Loucy (cell line): ENCODE measurements at regions not wholly inside any gene's neighbourhood (a gene's known extent, or its start where the extent isn't known, plus 50 kb on each side); places are given as distances from the start of the nearest gene placed in this dataset.

Source experiments
- H2AFZ ChIP-seq: fragments of 200-600 bp; sonication (generic); 2 replicates; pipeline ENCODE4 v1.6.0; 2016; ENCODE audit warnings: antibody characterized with exemption, mild to moderate bottlenecking, low read length, moderate library complexity
- H3F3A ChIP-seq: fragments of 200-600 bp; 2 replicates; pipeline ENCODE4 v1.6.0; 2016; ENCODE audit warnings: antibody characterized with exemption, low read depth, mild to moderate bottlenecking
- H3K27me3 ChIP-seq: fragments of 200-600 bp; sonication (generic); 2 replicates; pipeline ENCODE4 v1.6.1; 2014; ENCODE audit warnings: low read length, mild to moderate bottlenecking; ENCODE audit not compliant: insufficient read depth, poor library complexity, severe bottlenecking
- H3K36me3 ChIP-seq: fragments of 200-600 bp; sonication (generic); 2 replicates; pipeline ENCODE4 v1.6.1; 2016; ENCODE audit warnings: low read length; ENCODE audit not compliant: insufficient read depth
- H3K4me1 ChIP-seq: fragments of 200-600 bp; sonication (generic); 2 replicates; pipeline ENCODE4 v1.5.1; 2014; ENCODE audit warnings: low read length, mild to moderate bottlenecking; ENCODE audit not compliant: insufficient read depth, poor library complexity, severe bottlenecking
- H3K4me2 ChIP-seq: fragments of 200-600 bp; sonication (generic); 2 replicates; pipeline ENCODE4 v1.6.0; 2014; ENCODE audit warnings: antibody characterized with exemption, low read length, low read depth, mild to moderate bottlenecking; ENCODE audit not compliant: poor library complexity, severe bottlenecking
- H3K4me3 ChIP-seq: fragments of 200-600 bp; sonication (generic); 2 replicates; pipeline ENCODE4 v1.5.1; 2014; ENCODE audit warnings: low read length, mild to moderate bottlenecking, mixed read lengths; ENCODE audit not compliant: poor library complexity, severe bottlenecking
- H3K79me2 ChIP-seq: fragments of 200-600 bp; sonication (generic); 2 replicates; pipeline ENCODE4 v1.6.1; 2014; ENCODE audit warnings: low read length; ENCODE audit not compliant: insufficient read depth
- H3K9ac ChIP-seq: fragments of 200-600 bp; sonication (generic); 2 replicates; pipeline ENCODE4 v1.6.0; 2014; ENCODE audit warnings: mild to moderate bottlenecking, low read depth, low read length, moderate library complexity; ENCODE audit not compliant: poor library complexity, severe bottlenecking
- H3K9me2 ChIP-seq: fragments of 200-600 bp; sonication (generic); replicated peaks from 2 replicates; pipeline ENCODE4 v1.6.1; 2016; ENCODE audit warnings: low read depth, low read length, mixed read lengths
- H3K9me3 ChIP-seq: fragments of 200-600 bp; sonication (generic); 2 replicates; pipeline ENCODE4 v1.6.1; 2014; ENCODE audit warnings: mild to moderate bottlenecking, antibody characterized with exemption, low read length, low read depth; ENCODE audit not compliant: insufficient read depth
- H4K20me1 ChIP-seq: fragments of 200-600 bp; sonication (generic); 2 replicates; pipeline ENCODE4 v1.6.0; 2014; ENCODE audit warnings: antibody characterized with exemption, low read length, mild to moderate bottlenecking; ENCODE audit not compliant: insufficient read depth, poor library complexity, severe bottlenecking
- EZH2phosphoT487 ChIP-seq: fragments of 200-600 bp; IDR thresholded peaks from 2 replicates; pipeline ENCODE4 v1.6.1; 2018; ENCODE audit warnings: antibody characterized with exemption, mild to moderate bottlenecking, moderate library complexity, borderline replicate concordance
- TF ChIP-seq, protein P1 (sequence below): fragments of 200-600 bp; sonication (generic); conservative IDR thresholded peaks from 2 replicates; pipeline ENCODE4 v1.5.1; 2014; ENCODE audit warnings: mild to moderate bottlenecking, antibody characterized with exemption, low read length

- H3K9me2 ChIP-seq = no peaks in the 10 kb centered on the region
- H3F3A ChIP-seq = no peaks in the 10 kb centered on the region
- no peak overlapping the region for H3K4me3 ChIP-seq
- no peaks in the 10 kb centered on the region for H3K27me3 ChIP-seq
- H3K9me3 ChIP-seq = 0 out of 2 replicates have a peak, but pooled peaks cover 4% of the 10 kb centered on the region
- H3K79me2 ChIP-seq = no peaks in the 10 kb centered on the region
- H3K4me2 ChIP-seq = no peak overlapping the region
- peaks cover 8% of the 10 kb centered on the region for H3K4me1 ChIP-seq
- no peaks in the 10 kb centered on the region for H4K20me1 ChIP-seq
- no peak overlapping the region for H2AFZ ChIP-seq
- TF ChIP-seq, protein P1, sequence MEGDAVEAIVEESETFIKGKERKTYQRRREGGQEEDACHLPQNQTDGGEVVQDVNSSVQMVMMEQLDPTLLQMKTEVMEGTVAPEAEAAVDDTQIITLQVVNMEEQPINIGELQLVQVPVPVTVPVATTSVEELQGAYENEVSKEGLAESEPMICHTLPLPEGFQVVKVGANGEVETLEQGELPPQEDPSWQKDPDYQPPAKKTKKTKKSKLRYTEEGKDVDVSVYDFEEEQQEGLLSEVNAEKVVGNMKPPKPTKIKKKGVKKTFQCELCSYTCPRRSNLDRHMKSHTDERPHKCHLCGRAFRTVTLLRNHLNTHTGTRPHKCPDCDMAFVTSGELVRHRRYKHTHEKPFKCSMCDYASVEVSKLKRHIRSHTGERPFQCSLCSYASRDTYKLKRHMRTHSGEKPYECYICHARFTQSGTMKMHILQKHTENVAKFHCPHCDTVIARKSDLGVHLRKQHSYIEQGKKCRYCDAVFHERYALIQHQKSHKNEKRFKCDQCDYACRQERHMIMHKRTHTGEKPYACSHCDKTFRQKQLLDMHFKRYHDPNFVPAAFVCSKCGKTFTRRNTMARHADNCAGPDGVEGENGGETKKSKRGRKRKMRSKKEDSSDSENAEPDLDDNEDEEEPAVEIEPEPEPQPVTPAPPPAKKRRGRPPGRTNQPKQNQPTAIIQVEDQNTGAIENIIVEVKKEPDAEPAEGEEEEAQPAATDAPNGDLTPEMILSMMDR = no peak
- TF ChIP-seq EZH2phosphoT487 = no peak
- H3K36me3 ChIP-seq = no peaks in the 10 kb centered on the region
- no peak overlapping the region for H3K9ac ChIP-seq
Measured at GRCh38 chr2:189265696-189266320, 86.2 kb upstream of the COL5A2 start.

DNA sequence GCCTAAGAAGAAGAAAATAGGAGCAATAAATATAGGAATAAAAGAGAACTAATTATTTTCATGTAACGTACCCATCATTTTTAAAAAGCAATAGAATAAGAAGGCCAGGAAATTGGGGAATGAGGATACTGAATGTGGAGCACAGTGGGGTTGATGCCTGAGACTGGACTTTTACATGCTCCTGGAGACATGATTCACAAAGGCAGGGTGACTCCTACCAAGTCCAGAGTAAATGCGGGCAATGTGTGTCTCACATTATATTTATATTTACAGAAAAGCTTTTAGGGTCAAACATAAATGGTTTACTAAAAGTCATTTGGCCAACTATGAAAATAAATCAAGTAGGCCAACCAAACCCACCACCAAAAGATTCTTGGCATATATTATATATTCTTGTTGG lies 87.9 kb upstream of the COL5A2 start:
- H3F3A ChIP-seq = no peaks in the 10 kb centered on the region
- H3K4me2 ChIP-seq = no peak overlapping the region
- no peaks in the 10 kb centered on the region for H3K27me3 ChIP-seq
- no peak overlapping the region for H3K9ac ChIP-seq
- H3K9me3 ChIP-seq = 0 out of 2 replicates have a peak, but pooled peaks cover 4% of the 10 kb centered on the region
- H4K20me1 ChIP-seq = no peaks in the 10 kb centered on the region
- H3K4me1 ChIP-seq = no peaks in the 10 kb centered on the region
- no peak overlapping the region for H2AFZ ChIP-seq
- no peaks in the 10 kb centered on the region for H3K36me3 ChIP-seq
- no peaks in the 10 kb centered on the region for H3K9me2 ChIP-seq
- TF ChIP-seq, protein P1 = no peak
- no peak for TF ChIP-seq EZH2phosphoT487
- no peak overlapping the region for H3K4me3 ChIP-seq
- no peaks in the 10 kb centered on the region for H3K79me2 ChIP-seq

DNA sequence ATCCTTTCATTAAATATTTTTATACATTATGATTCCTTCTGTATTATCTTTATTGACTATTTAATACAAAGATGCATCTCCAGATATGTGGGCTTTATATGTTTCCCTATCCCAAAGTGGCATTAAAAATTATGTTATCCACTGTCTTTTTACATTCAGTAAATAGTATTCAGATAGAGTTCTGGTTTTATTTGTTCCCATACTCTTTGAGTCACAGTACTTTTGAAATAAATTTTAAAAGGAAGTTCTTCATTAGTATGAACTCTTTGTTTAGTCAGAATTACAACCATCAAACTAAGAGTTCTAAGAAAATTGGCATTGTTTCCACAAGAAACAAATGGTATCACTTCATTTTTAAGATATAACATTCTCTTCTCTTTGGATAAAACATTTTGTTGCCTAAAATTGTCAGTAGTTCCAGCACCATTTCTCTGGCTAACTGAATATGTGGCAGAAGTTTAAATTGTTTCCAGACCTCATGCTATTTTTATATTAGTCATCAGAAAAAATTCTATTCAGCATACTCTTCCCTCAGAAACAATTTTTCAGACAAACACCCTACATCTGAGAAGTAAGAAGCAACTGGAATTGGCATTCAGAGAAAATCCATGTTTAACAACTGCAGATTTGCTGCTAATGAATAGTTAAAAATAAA lies 88.5 kb upstream of the COL5A2 start:
- no peak overlapping the region for H3K9ac ChIP-seq
- TF ChIP-seq, protein P1 = no peak
- no peak for TF ChIP-seq EZH2phosphoT487
- no peaks in the 10 kb centered on the region for H3K27me3 ChIP-seq
- no peaks in the 10 kb centered on the region for H3F3A ChIP-seq
- no peak overlapping the region for H3K4me2 ChIP-seq
- no peak overlapping the region for H3K4me3 ChIP-seq
- 0 out of 2 replicates have a peak, but pooled peaks cover 4% of the 10 kb centered on the region for H3K9me3 ChIP-seq
- H3K9me2 ChIP-seq = no peaks in the 10 kb centered on the region
- no peaks in the 10 kb centered on the region for H3K36me3 ChIP-seq
- H4K20me1 ChIP-seq = no peaks in the 10 kb centered on the region
- no peak overlapping the region for H2AFZ ChIP-seq
- H3K79me2 ChIP-seq = no peaks in the 10 kb centered on the region
- H3K4me1 ChIP-seq = no peaks in the 10 kb centered on the region
